ENCODE measurements at regions not wholly inside any gene's neighbourhood (a gene's known extent, or its start where the extent isn't known, plus 50 kb on each side); places are given as distances from the start of the nearest gene placed in this dataset.

DNA sequence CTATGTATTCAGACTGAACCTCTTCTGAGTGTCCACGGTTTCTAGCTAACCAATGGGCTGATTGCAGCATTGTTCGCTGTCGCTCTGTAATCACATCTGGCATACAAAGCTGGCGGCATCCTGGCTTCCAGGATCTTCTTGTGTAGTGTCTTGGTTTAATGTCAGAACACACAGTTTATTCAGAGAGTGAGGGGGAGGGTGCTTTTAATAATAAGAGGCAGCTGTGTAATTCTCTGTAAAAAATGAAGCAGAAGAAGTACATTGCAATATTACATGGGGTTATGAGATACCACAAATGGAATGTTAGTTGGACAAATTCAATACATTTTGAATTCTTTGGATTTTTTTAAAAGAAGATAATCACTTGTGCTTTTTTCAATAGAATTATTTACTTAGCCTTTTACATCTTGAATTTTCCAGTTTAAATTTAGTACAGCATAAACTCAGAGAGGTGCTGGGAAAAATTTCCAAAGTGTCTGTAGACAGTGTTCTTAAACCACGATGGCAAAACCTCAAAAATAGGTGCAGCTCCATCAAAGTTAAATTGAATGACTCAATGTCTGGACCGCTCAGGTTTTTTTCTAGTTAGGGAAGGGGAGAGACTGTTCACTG, 206.0 kb downstream of the PCSK1 start:
- no peak overlapping the region for H3K27ac ChIP-seq (ENCODE audit: low read depth in 1 of 2, low read length in 2 of 2)
- H2AFZ ChIP-seq (ENCODE audit: insufficient read depth, low read depth, low read length, poor library complexity, severe bottlenecking) = no peak overlapping the region
- no peak overlapping the region for H3K4me2 ChIP-seq (replicated peaks; ENCODE audit: extremely low read depth, low read length, poor library complexity, severe bottlenecking)
- 90% methylated on average over 6 of the region's 6 CpGs for WGBS (ENCODE audit: insufficient coverage)
- no peaks in the 10 kb centered on the region for H3K9me3 ChIP-seq (replicated peaks in 1 of 2; ENCODE audit: control insufficient read depth in 1 of 2, insufficient read depth in 1 of 2, low read length in 2 of 2)
- H3K27me3 Mint-ChIP-seq (ENCODE audit: low read depth in 3 of 3) = peaks cover 0 to 2% (median 0%) of the 10 kb centered on the region in 3 donors
- no peaks in the 10 kb centered on the region for H3K27me3 ChIP-seq (ENCODE audit: control insufficient read depth in 2 of 2, insufficient read depth in 2 of 2, low read length in 2 of 2)
- no peak overlapping the region for H3K27ac Mint-ChIP-seq
- H3K4me3 ChIP-seq (replicated peaks in 1 of 3; ENCODE audit: low read depth in 2 of 3, low read length in 3 of 3) = no peak overlapping the region
- DNase-seq = no peak
- no peaks in the 10 kb centered on the region for H3K36me3 ChIP-seq (replicated peaks in 1 of 2; ENCODE audit: control insufficient read depth in 1 of 2, insufficient read depth in 2 of 2, low read length in 2 of 2)
- H3K4me3 Mint-ChIP-seq = no peak overlapping the region
- no peak overlapping the region for H3K9ac ChIP-seq (ENCODE audit: insufficient read depth, low read length, poor library complexity, severe bottlenecking)
- intact Hi-C loops (cut with micrococcal nuclease) = no loop called here
- H3K79me2 ChIP-seq (ENCODE audit: insufficient read depth, low read length) = no peaks in the 10 kb centered on the region
- no peaks in the 10 kb centered on the region for H4K20me1 ChIP-seq (ENCODE audit: insufficient read depth, low read length)
- H3K4me1 Mint-ChIP-seq = no peaks in the 10 kb centered on the region
- H3K36me3 Mint-ChIP-seq = no peaks in the 10 kb centered on the region
- peaks cover 0 to 6% (median 1%) of the 10 kb centered on the region in 7 donors for H3K9me3 Mint-ChIP-seq
- TF ChIP-seq, protein P1, sequence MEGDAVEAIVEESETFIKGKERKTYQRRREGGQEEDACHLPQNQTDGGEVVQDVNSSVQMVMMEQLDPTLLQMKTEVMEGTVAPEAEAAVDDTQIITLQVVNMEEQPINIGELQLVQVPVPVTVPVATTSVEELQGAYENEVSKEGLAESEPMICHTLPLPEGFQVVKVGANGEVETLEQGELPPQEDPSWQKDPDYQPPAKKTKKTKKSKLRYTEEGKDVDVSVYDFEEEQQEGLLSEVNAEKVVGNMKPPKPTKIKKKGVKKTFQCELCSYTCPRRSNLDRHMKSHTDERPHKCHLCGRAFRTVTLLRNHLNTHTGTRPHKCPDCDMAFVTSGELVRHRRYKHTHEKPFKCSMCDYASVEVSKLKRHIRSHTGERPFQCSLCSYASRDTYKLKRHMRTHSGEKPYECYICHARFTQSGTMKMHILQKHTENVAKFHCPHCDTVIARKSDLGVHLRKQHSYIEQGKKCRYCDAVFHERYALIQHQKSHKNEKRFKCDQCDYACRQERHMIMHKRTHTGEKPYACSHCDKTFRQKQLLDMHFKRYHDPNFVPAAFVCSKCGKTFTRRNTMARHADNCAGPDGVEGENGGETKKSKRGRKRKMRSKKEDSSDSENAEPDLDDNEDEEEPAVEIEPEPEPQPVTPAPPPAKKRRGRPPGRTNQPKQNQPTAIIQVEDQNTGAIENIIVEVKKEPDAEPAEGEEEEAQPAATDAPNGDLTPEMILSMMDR (IDR thresholded peaks at IDR 0.05) = no peak
- H3K4me1 ChIP-seq (ENCODE audit: control insufficient read depth in 1 of 2, insufficient read depth in 2 of 2, low read length in 2 of 2) = no peaks in the 10 kb centered on the region

DNA sequence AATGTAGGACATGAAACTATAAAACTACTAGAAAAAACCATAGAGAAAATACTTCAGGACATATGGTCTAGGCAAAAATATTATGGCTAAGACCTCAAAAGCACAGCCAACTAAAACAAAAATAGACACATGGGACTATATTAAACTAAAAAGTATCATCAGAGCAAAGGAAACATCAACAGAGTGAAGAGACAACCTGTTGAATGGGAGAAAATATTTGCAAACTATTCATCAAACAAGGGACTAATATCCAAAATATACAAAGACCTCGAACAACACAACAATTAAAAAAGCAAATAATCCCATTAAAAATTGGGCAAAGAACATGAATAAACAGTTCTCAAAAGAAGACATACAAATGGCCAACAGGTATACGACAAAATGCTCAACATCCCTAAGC, 210.9 kb downstream of the PCSK1 start:
- Histone ChIP-seq H3K36me3 (replicated peaks in 1 of 2; ENCODE audit: control insufficient read depth in 1 of 2, insufficient read depth in 2 of 2, low read length in 2 of 2) (no peaks in the 10 kb centered on the region), H3K4me3 (replicated peaks in 1 of 3; ENCODE audit: low read depth in 2 of 3, low read length in 3 of 3) (no peak overlapping the region), H3K4me2 (replicated peaks; ENCODE audit: extremely low read depth, low read length, poor library complexity, severe bottlenecking) (no peak overlapping the region), H3K27me3 (ENCODE audit: control insufficient read depth in 2 of 2, insufficient read depth in 2 of 2, low read length in 2 of 2) (no peaks in the 10 kb centered on the region), H2AFZ (ENCODE audit: insufficient read depth, low read depth, low read length, poor library complexity, severe bottlenecking) (no peak overlapping the region), H4K20me1 (ENCODE audit: insufficient read depth, low read length) (no peaks in the 10 kb centered on the region), H3K9me3 (replicated peaks in 1 of 2; ENCODE audit: control insufficient read depth in 1 of 2, insufficient read depth in 1 of 2, low read length in 2 of 2) (no peaks in the 10 kb centered on the region), H3K4me1 (ENCODE audit: control insufficient read depth in 1 of 2, insufficient read depth in 2 of 2, low read length in 2 of 2) (no peaks in the 10 kb centered on the region), H3K27ac (ENCODE audit: low read depth in 1 of 2, low read length in 2 of 2) (no peak overlapping the region), H3K79me2 (ENCODE audit: insufficient read depth, low read length) (no peaks in the 10 kb centered on the region), H3K9ac (ENCODE audit: insufficient read depth, low read length, poor library complexity, severe bottlenecking) (no peak overlapping the region)
- no peak overlapping the region for H3K4me3 Mint-ChIP-seq
- H3K36me3 Mint-ChIP-seq = no peaks in the 10 kb centered on the region
- no CpG with 5 or more reads among the region's 2 CpGs for WGBS (ENCODE audit: insufficient coverage)
- H3K9me3 Mint-ChIP-seq = peaks cover 0 to 10% (median 5%) of the 10 kb centered on the region in 7 donors
- H3K27ac Mint-ChIP-seq = no peak overlapping the region
- no peak for DNase-seq
- intact Hi-C loops (cut with micrococcal nuclease) = no loop called here
- H3K4me1 Mint-ChIP-seq = no peaks in the 10 kb centered on the region
- TF ChIP-seq, protein P1 (IDR thresholded peaks at IDR 0.05) = no peak
- peaks cover 0 to 2% (median 0%) of the 10 kb centered on the region in 3 donors for H3K27me3 Mint-ChIP-seq (ENCODE audit: low read depth in 3 of 3)
